ENCODE measurements at regions not wholly inside any gene's neighbourhood (a gene's known extent, or its start where the extent isn't known, plus 50 kb on each side); places are given as distances from the start of the nearest gene placed in this dataset.

- TF ChIP-seq, protein P1, sequence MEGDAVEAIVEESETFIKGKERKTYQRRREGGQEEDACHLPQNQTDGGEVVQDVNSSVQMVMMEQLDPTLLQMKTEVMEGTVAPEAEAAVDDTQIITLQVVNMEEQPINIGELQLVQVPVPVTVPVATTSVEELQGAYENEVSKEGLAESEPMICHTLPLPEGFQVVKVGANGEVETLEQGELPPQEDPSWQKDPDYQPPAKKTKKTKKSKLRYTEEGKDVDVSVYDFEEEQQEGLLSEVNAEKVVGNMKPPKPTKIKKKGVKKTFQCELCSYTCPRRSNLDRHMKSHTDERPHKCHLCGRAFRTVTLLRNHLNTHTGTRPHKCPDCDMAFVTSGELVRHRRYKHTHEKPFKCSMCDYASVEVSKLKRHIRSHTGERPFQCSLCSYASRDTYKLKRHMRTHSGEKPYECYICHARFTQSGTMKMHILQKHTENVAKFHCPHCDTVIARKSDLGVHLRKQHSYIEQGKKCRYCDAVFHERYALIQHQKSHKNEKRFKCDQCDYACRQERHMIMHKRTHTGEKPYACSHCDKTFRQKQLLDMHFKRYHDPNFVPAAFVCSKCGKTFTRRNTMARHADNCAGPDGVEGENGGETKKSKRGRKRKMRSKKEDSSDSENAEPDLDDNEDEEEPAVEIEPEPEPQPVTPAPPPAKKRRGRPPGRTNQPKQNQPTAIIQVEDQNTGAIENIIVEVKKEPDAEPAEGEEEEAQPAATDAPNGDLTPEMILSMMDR (IDR thresholded peaks at IDR 0.05), result no peak
- no peak for TF ChIP-seq POLR2A (IDR thresholded peaks at IDR 0.05)
These were observed 175.6 kb upstream of the RAB6C start for GRCh38 chr2:129803871-129804270.

Measured in Peyer's patch (tissue), 4 donors.